Inflammatory macrophage treated with lipopolysaccharide for 4 hours (primary cell): ENCODE measurements at regions not wholly inside any gene's neighbourhood (a gene's known extent, or its start where the extent isn't known, plus 50 kb on each side); places are given as distances from the start of the nearest gene placed in this dataset.

Source experiments
- DNase-seq: peaks from one replicate; pipeline ENCODE4 v3.0.0-alpha.2; 2020

- DNase-seq: no peak
These were observed 90.6 kb downstream of the TNFSF13B start for GRCh38 chr13:108360139-108360538.

- DNase-seq: no peak
These were observed 92.3 kb downstream of the TNFSF13B start for GRCh38 chr13:108361769-108362168.

- DNase-seq: no peak
These were observed 94.1 kb downstream of the TNFSF13B start for GRCh38 chr13:108363666-108364065.

- no peak for DNase-seq
These were observed 95.7 kb downstream of the TNFSF13B start for GRCh38 chr13:108365255-108365654.

- DNase-seq: peak; percentile 75
These were observed 98.9 kb downstream of the TNFSF13B start for GRCh38 chr13:108368250-108368905.

DNA sequence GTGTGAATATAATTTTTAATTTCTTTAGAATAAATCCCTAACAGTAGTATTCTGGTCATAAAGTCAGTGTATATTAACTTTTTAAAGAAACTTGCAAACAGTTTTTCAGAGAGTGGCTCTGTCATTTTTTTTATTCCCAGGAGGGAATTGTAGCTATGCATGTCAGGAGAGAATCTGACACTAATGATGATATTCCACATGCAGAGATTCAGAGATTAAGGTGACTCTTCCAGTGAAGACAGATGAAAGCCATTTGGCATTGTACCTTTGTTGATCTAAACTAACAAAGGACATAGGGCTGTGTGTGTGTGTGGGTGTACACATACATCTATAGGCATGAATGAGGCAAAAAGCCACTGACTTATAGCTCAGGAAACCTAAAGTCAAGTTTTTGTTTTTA is 99.9 kb downstream of the TNFSF13B start:
- DNase-seq: no peak

GRCh38 chr13:108375034-108375433 is 105.5 kb downstream of the TNFSF13B start:
- DNase-seq: no peak

DNA sequence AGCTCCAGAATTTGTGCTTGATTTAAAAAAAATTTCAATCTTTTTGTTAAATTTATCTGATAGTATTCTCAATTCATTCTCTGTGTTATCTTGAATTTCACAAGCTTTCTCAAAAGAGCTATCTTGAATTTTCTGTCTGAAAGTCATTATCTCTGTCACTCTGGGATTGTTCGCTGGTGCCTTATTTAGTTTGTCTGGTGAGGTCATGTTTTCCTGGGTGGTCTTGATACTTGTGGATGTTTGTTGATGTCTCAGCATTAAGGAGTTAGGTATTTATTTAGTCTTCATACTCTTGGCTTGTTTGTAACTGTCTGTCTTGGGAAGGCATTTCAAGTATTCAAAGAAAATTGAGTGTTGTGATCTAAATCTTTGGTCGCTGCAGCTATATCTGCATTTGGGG is 106.3 kb downstream of the TNFSF13B start:
- no peak for DNase-seq

DNA sequence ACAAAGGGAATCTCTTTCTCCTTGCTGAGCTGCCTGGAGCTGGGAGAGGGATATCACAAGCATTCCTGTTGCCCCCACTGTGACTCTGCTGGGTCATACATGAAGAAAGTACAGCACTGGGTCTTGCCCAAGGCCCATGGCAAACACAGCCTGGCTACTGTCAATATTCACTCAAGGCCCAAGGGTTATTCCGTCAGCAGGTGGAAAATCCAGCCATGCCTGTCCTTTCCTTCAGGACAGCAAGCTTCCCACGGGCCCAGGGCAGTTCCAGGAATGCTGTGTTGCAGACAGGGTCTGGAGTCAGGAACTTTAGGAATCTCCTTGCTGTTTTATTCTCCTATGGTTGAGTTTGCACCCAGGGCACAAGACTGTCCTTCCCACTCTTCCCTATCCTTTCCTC is 106.8 kb downstream of the TNFSF13B start:
- DNase-seq: no peak

GRCh38 chr13:108377646-108378206 is 108.2 kb downstream of the TNFSF13B start:
- DNase-seq: no peak

GRCh38 chr13:108383667-108384066 is 114.1 kb downstream of the TNFSF13B start:
- DNase-seq: no peak

GRCh38 chr13:108387156-108387555 is 117.6 kb downstream of the TNFSF13B start:
- DNase-seq: no peak

- no peak for DNase-seq
These were observed 133.3 kb downstream of the TNFSF13B start for GRCh38 chr13:108402850-108403249.

GRCh38 chr13:108407495-108407894 is 138.0 kb downstream of the TNFSF13B start:
- DNase-seq: no peak

DNA sequence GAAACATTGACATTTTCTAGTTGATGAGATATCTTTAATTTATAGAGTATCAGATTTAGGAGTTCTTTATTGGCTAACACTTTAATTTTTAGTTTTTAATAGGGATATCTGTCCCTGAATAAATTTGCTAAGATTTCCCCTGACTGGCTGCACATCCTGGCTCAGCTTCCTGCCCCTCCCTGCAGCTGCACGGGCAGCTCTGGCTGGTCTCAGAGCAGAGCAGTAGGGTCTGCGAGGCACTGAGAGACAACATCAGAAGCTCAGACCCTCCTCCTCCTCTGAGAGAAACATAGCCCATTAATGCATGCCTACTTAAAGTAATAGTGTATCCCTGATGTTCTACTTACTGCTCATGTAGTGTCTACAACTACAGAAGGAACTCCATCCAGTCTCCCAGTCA is 139.2 kb downstream of the TNFSF13B start:
- no peak for DNase-seq

DNA sequence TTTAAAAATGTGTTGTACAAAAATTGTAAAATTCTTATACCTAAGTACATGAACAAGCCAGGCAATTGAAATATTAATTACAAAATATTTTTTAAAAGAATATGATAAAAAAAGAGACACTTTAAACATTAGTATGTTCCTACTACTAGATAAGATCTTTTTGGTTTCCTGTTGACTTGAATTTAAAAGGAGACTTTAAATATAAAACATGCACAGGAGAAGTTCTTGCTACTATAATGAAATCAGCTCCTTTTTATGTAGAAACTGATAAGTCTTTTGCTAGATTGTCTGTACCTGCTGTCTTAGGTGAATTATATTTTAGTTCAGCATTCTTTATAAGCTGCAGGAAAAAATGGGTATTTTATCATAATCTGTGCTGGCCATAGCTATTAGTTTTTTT is 140.2 kb downstream of the TNFSF13B start:
- DNase-seq: no peak

- DNase-seq: no peak
These were observed 150.2 kb downstream of the TNFSF13B start for GRCh38 chr13:108419768-108420167.

DNA sequence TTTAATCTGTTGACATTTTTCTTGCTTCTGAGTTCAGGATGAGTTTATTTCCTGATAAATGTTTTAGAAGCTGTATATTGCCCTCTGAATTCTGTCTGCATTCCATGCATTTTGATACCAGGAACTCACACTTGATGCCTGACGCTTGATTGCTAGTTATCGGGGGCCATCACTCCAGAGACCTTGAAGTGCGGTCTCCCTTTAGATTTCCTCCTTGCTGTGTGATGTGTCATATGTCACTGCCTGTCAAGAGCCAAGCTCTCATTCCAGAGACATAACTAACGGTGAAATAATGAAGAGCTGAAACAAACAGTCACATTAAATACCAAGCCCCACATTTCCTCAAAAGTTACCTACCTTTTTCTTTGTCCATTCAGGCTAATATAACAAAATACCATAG is 155.5 kb downstream of the TNFSF13B start:
- DNase-seq: no peak

- DNase-seq: no peak
These were observed 157.4 kb downstream of the TNFSF13B start for GRCh38 chr13:108426893-108427292.

DNA sequence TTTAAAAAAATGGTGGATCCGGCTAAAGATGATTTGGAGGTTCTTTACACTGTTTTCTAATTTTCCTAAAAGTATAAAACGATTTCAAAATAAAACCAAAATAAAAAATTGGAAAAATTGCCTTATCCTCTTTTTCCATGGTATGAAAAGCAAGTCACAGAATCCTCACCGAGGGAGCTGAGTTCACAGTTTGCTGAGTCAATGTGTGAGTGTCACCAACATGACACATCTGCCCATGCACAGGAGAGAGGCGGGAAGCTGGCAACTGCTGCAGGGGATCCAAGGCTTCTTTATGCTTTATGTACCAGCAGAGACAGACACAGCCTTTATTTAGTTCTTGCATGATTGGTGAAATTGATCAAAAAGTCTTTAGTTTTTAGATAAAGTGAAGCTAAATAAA is 157.8 kb downstream of the TNFSF13B start:
- no peak for DNase-seq

DNA sequence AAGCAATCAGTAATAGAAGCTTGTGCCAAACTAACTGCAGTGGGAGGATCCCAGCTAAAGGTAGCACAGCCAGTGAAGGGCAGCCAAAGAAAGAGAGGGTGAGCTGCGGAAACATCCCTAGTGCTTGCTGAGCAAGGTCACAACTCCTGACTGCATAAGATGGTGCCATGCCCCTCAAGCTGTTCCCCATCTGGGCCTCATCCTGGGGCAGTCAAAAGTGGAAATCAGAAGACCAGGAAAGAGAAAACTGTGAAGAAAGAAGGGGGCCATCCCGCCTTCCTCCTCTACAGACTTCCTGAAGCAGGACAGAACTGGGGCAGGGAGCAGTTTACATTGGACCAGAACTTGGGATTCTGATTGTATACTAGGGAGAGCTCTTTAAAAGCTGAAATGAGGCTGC is 159.2 kb downstream of the TNFSF13B start:
- no peak for DNase-seq

DNA sequence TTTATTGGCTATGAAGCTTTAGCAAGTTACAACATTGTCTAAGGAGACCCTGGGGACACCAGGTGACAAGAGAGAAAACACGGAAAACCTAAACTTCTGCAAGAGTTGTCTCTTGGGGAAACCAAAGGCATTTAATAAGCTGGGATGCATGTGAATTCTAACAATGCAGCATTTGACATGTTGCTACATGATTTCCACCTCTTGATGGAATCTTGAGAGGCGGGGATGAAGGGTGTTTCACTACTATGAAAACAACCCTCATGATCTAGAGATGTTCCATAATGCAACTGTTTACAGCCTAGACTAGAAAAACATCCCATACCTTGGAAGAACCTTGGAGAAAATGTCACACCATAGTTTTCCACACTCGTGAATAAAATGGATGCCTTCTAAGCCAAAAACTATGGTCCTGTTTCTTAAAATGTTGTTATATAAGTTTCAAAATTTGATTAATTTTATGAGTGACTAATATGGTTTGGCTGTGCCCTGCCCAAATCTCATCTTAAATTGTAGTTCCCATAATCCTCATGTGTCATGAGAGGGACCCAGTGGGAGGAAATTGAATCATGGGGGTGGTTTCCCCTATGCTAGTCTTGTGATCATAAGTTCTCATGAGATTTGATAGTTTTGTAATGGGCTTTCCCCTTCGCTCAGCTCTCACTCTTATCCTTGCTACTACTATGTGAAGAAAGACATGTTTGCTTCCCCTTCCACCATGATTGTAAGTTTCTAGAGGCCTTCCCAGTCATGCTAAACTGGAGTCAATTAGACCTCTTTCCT is 164.6 kb downstream of the TNFSF13B start:
- DNase-seq: peak; percentile 29

GRCh38 chr13:108435393-108436149 is 166.1 kb downstream of the TNFSF13B start:
- no peak for DNase-seq

DNA sequence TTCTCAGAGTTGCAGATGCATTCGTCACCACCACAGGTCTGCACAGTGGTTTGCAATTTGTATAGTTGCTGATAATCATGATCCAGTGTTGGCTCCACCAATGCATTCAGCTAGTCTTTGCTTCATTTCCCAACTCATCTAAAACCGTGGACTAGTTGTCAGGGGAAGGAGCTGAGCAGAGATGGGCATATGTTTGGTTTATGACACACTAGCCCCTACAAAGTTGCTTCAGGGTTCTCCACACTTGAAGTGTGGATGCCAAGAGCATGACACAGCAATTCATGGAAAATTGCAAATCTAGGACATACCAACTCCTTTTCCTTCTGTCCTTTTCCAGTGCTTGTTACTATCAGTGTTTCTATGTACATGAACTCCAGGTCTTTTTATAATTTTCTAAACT is 168.0 kb downstream of the TNFSF13B start:
- no peak for DNase-seq
